Endometrium (tissue), 2 donors: ENCODE measurements at regions not wholly inside any gene's neighbourhood (a gene's known extent, or its start where the extent isn't known, plus 50 kb on each side); places are given as distances from the start of the nearest gene placed in this dataset.

Experiments used
- FAIRE-seq: peaks from 2 replicates; lab custom pipeline; 2012; peaks lifted over from hg19 to GRCh38; lab: Jason Lieb, UNC
- donor health status: control.
- donor health status: control.

GRCh38 chr20:6886065-6886729, 118.7 kb downstream of the BMP2 start:
- no peak for FAIRE-seq

DNA sequence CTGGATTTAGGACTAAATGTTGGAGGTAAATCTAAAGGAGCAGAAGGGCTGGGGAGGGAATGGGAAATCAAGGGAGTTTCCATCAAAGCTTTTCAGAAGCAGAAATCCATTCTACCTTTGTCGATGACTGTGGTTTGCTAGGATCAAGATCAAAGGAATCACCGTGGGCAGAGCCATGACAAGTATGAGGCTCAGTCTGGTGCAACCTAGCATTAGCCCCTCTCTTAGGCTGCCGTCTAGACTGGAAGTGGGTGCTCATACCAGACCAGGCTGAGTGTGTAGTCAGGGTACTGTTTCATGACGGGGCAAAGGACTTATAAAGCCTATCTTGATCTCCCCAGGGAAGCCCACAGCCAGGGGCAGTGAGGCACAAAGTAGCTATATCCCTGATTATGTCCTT, 120.5 kb downstream of the BMP2 start:
- no peak for FAIRE-seq

DNA sequence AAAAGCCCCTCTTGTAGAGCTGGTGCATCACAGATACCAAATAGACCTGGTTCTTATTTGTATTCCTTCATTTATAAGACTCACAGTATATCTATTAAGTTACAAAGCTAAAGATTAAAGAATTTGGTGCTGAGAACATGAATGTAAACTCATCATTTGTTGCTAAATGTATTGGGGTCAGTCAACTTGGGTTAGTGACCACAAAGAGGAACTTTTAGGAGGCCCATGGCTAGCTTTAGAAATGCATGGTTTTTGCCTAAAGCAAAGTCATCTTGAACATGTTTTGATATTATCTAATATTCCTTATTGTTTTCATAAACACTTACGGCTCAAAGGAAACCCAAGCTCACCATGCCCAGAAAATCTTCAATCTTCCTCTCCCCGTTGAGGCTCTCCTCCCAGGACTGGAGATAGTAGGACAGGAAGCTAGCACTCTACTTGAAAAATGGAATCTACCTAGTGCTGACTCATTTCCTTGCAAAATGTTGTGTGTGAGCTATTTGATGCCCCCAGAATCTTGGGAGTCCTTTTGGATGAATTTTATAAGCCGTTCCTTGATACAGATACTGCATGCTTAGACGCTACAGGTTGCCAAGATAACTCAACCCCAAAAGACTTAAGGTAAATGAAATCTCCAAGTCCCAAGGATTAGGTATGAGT, 121.4 kb downstream of the BMP2 start:
- FAIRE-seq = no peak

DNA sequence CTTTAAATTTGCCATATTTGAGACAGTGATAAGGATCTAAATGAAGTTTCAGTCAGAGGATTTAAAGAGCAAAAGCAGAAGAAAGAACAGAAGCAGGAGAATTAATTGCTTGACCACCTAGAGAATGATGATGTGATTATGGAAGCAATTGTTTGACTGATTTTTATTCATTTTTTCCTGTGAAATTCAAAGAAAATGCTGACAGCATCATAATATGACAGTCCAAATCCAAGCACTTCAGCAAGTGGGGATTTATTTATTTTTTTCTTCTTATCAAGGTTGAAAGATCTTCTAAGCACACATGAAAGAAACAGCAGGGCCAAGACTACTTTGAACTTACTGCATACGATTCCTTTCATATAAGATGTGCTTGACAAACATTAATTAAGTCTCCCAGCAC, 125.2 kb downstream of the BMP2 start:
- FAIRE-seq = no peak

DNA sequence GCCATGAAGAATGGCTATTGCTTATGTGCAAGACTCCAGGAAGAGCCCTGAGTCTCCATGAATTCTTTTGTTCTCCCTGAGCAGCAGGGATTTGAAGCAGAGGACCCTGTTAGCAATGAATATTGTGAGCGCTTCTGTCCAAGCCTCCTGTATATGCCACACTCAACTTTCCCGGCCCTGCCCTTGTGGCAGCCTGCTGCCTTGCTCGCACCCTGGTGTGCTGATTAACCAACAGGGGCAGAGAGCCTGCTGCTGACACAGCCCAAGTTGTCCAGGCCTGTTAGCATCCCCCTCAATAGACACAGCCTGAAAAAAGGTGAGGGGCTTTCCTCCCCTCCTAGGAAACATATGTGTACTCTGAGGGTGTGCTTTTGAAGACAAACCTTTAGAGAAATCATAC, 131.4 kb downstream of the BMP2 start:
- no peak for FAIRE-seq

DNA sequence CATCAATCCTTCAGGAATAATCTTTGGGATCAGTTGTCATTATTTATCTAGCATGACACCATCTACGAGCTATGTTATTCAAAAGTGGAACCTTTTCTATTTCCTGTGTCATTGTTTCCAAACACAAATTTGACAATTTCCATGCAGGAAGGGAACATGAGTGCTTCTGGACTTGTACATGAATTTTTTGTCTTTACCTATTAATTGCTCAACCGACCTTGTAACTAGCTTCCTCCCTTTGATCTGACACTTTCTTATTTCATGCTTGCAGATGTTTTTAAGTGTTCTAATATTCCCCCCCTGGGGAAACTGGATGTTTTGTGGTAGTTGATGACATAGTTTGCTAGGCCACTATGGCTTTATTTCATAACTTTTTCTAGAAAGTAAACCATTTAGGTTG, 139.4 kb downstream of the BMP2 start:
- FAIRE-seq = no peak

GRCh38 chr20:6908673-6909072, 141.2 kb downstream of the BMP2 start:
- FAIRE-seq = no peak

DNA sequence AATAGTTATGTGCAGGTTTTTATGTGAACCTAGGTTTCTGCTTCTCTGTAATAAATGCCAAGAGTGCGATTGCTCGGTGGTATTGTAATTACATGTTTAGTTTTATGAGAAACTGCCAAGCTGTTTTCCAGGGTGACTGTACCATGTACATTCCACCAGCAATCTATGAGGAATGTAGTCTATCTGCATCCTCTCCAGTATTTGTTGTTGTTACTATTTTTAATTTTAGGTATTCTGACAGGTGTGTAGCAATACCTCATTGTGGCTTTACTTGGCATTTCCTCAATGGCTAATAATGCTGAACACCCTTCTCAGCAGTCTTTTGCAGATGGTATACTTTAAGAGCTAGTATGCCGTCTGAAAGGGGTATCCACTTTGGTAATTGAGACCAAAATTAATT, 142.1 kb downstream of the BMP2 start:
- no peak for FAIRE-seq

- FAIRE-seq = no peak
These were observed 147.5 kb downstream of the BMP2 start for GRCh38 chr20:6914986-6915385.

- no peak for FAIRE-seq
These were observed 149.5 kb downstream of the BMP2 start for GRCh38 chr20:6916938-6917337.

DNA sequence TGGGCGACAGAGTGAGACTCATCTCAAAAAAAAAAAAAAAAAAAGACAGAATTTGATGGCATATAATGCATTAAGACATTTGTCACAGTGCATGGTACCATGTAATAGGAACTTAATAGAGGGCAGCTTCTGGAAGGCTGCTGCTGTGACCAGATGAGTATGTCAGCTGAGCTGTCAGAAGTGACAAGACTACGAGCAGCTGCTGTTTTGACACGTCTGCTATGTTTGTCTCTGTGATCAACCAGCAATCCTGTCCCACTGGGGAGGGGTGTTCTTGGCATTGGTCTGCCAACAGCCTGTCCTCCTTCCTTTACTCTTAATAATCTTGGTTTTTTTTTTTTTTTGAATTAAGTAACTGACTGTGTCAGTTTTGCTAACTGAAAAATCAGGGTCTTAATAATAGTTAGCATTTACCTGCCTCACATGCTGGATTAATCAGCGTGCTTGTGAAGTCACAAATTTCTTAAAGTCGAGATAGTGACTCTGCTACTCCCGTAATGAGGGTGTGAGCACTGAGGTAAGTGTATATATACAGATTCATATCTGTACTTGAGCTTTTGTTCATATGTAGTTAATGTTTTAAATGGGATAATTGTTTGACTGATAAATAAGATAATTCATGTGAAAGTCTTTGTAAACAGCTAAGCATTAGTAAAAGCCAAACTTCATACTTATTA, 152.4 kb downstream of the BMP2 start:
- no peak for FAIRE-seq

DNA sequence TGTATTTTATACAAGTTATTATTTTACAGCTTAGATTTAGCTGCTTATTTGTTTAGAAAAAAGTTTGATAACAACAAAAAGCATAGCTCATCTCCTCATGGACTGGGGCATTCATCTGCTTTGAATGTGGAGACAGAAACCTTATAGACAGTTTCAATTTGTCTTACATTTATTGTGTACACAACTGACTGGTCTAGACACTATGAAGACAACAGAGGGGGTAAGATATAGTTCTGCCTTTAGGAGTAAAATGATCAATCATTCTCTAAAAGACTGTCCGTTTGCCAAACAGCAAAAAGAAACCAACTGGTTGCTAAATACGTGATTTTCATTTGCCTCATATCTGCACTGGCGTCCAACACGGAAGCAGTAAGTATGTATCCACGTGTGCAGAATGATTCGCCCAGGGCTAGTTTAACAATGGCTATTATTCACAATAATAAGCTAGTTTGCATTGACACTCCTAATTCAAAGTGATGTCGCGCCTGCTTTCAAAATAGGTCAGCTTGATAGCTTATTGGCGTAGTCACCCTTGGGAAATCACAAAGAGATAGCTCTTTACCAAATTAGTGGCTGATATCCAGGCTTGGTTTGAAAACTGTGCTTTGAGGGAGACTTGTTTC, 153.6 kb downstream of the BMP2 start:
- no peak for FAIRE-seq

DNA sequence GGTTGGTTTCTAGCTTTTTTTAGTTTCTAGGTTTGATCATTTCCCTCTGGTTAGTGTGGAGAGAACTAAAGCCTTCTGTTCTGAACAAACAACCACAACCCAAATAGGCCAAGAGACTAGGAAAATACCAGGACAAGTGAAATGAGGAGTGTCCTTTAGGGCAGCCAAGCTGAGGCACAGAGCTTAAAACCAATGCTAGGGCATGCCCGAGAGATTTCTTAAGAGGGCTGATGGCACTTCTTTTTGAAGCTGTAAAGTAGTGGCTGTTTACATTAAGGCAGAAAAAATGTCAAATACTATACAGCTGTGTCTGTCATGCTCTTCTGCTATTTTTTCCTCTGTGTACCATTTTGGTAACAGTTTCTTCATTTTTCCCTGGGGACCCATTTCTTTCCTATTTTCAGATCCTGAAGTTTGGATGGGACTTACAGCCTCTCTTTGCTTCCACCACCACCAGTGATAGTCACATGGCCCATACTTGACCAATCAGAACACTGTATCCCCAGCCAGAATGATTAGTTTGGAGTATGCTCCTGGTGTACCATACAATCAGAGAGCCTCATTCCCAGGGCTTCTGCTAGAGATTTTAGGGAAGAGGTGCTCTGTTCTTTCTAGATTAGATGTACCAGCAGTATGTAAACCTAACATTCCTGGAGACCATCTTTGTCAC, 154.4 kb downstream of the BMP2 start:
- FAIRE-seq = no peak

- no peak for FAIRE-seq
These were observed 157.2 kb downstream of the BMP2 start for GRCh38 chr20:6924681-6925080.

DNA sequence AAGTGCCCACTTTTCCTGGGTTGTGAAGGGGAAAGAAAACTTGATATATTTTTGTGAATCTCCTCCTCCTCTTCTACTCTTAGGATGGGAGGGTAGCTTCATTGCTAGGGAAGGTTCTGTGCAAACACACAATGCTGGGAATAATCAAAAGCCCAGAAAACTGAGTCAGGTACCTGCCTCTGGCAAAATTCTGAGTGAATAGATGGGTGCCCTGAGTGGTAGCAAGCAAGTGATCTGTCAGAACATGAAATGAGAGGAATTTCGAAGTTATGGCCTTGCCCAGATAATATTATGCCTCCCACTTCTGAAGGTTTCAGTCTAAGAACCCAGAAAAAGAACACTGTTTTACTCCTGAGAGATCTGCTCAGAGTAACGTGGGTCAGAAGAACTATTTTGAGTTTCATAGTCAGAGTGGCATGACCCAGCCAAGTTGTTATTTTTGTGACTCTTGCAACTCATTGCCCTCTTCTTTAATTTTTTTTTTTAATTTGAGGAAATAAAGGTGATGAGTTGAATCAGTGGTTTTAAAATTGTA, 158.3 kb downstream of the BMP2 start:
- no peak for FAIRE-seq

- FAIRE-seq = no peak
These were observed 172.6 kb downstream of the BMP2 start for GRCh38 chr20:6940048-6940447.

DNA sequence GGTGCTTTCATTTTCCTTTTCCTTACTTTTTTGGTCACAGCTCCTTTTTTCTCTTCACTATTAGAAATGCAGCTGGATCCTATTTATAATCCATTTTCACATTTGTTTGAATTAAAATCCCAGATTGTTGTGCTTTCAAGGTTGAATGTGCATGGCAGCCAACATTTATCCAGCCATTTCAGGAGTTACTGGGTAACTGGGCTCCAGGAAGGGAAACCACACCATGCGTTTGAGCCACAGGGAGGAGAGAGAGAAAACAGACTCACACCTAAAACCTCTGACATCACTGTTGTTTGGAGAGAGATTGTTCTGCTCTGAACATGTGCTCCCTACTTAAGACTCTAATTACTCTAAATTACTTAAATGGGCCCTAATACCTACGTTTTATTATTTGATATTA, 173.4 kb downstream of the BMP2 start:
- no peak for FAIRE-seq

- FAIRE-seq = no peak
These were observed 174.1 kb downstream of the BMP2 start for GRCh38 chr20:6941571-6941970.

- FAIRE-seq = no peak
These were observed 174.8 kb downstream of the BMP2 start for GRCh38 chr20:6942266-6942665.

DNA sequence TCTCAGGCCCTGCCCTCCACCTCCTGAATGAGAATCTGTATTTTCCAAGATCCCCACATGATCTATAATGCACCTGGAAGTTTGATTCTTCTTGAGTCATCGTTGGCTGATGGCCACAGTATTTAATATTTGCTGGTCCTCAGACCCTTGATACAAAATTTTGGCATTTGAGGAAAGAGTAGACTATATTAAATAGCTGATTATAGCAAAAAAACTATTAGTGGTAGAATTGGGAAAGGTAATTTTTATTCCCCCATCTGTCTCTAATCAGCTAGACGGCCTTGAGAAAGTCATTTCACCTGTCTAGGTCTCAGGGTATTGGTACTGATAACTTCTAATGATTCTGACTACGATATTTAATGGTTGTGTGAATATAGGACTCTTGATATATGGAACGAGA, 176.8 kb downstream of the BMP2 start:
- FAIRE-seq = no peak

DNA sequence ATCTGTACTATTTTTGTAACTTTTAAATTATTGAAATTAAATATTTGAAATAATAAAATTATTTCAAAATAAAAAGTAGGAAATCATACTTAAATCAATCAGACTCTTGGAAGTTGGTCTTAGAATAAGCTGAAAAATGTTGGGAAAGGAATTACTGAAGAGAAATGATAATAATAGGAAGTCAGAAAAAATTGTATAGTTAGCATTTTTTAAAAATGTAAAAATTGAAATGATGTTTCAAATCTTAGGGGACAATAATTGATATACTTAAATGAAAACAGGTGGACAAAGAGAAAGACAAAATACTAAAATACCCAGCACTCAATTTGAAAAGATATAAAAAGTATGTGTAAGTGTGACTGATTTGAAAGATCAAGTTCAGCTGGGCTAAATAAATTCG, 186.1 kb downstream of the BMP2 start:
- FAIRE-seq = peak; percentile 74

GRCh38 chr20:6954219-6954618, 186.7 kb downstream of the BMP2 start:
- FAIRE-seq = no peak
